GM21619 (cell line): ENCODE measurements at regions not wholly inside any gene's neighbourhood (a gene's known extent, or its start where the extent isn't known, plus 50 kb on each side); places are given as distances from the start of the nearest gene placed in this dataset.
"Not testable (repeated sequence)": the region's sequence is repeated elsewhere in the genome, so short reads cannot be mapped to it uniquely, and the experiment has no call there.

Experiments
- ATAC-seq: cut with Tn5 transposase; IDR thresholded peaks from one replicate; pipeline ENCODE4 v1.9.1; 2021; ENCODE audit not compliant: unreplicated experiment

DNA sequence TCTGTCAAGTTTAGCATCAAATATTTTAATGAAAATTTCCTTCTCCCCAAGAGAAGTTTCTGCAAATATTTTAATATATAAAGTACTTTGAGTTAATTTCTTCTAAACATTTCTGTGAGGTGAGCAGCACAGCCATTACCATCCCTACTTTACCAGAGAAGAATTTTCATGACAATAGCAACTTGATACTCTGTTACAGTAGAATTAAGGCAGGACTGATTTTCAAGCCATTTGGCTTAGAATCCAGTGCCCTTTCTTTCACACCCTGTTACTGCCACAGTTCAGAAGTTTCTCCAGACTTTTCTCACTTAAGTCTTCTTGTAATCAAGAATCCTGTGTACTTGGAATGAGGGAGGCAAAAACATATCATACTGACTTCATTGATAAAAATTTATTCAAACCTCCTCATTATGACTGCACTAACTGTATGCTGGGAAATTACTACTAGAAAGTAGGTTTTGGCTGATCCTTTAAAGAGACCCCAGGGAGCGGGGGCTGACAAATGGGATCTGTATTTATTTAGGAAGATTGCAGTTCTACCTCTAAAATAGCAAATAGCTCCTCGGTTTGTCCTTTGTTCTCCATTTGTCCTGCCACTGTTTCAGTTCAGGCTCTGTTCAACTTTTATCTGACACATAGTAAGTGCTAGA is 557.0 kb upstream of the SGO1 start:
- ATAC-seq = no peak

DNA sequence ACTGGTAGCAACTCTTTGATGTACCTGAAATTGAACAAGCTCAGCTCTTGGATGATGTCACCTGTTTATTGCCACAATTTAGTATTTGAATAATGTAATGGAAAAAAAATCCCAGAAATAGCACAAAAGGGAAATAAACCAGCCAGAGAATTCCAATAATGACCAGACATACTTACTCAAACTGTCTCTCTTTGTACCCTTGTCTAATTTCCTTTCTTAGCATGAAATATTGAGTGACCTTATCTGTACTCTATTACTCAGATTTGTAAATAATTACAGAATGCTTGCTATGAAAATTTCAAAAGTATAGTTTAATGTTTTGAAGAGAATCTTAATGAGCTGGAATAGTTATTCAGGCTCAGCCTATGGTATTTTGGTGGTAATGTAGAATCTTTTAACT is 555.4 kb upstream of the SGO1 start:
- no peak for ATAC-seq

- ATAC-seq = no peak
Observed at GRCh38 chr3:20739814-20740213, 553.8 kb upstream of the SGO1 start.

DNA sequence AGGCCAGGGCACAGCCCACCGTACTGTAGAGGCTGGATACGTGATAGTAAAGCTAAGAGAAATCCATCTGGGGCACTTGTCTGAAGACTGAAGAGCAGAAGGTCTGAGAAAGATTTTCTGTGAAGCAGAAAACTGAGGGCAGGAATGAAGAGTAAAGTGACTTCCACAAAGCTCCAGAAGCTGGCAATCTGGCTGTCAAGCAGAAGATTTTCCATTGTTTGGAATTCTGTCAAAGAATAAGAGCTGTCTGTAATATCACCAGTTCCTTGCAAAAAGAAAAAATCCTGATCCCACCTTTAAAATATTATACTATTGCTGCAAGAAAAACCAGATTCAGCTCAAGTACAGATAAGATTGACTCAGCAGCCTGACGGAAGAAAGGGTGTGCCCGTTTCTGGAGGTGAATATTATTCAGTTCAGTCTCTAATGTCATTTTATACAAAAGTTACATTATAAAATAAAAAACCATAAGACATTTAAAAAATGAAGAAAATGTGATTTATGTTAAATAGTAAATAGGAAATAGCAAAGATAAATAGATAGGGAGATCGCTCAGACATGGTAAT is 550.4 kb upstream of the SGO1 start:
- ATAC-seq = no peak

DNA sequence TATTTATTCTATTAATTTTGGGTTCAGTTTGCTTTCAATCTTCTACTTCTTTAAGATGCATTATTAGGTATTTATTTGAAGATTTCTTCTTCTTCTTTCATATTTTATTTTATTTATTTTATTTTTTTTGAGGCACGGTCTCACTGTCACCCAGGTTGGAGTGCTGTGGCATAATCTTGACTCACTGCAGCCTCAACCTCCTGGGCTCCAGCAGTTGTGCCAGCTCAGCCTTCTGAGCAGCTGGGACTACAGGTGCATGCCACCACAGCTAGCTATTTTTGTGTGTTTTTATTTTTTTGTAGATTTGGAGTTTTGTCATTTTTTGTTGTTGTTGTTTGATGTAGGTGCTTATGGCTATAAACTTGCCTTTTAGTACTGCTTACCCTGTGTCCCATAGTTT is 543.2 kb upstream of the SGO1 start:
- ATAC-seq = no peak

DNA sequence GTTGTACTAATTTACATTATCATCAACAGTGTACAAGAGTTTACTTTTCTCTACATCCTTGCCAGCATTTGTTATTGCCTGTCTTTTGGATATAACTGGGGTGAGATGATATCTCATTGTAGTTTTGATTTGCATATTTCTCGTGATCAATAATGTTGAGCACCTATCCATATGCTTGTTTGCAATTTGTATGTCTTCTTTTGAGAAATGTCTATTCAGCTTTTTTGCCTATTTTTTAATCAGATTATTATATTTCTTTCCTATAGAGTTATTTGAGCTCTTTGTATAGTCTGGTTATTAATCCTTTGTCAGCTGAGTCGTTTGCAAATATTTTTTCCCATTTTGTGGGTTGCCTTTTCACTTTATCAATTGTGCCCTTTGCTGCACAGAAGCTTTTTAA is 540.8 kb upstream of the SGO1 start:
- ATAC-seq = no peak

- no peak for ATAC-seq
Observed at GRCh38 chr3:20724241-20724640, 538.2 kb upstream of the SGO1 start.

- ATAC-seq = not testable (repeated sequence)
Observed at GRCh38 chr3:20716425-20716824, 530.4 kb upstream of the SGO1 start.

- no peak for ATAC-seq
Observed at GRCh38 chr3:20701641-20702040, 515.6 kb upstream of the SGO1 start.

- ATAC-seq = no peak
Observed at GRCh38 chr3:20700714-20701113, 514.7 kb upstream of the SGO1 start.

GRCh38 chr3:20698896-20699295 is 512.9 kb upstream of the SGO1 start:
- ATAC-seq = no peak

GRCh38 chr3:20696388-20697150 is 510.6 kb upstream of the SGO1 start:
- ATAC-seq = no peak

- ATAC-seq = no peak
Observed at GRCh38 chr3:20692675-20693074, 506.7 kb upstream of the SGO1 start.

GRCh38 chr3:20683910-20684309 is 497.9 kb upstream of the SGO1 start:
- ATAC-seq = no peak

DNA sequence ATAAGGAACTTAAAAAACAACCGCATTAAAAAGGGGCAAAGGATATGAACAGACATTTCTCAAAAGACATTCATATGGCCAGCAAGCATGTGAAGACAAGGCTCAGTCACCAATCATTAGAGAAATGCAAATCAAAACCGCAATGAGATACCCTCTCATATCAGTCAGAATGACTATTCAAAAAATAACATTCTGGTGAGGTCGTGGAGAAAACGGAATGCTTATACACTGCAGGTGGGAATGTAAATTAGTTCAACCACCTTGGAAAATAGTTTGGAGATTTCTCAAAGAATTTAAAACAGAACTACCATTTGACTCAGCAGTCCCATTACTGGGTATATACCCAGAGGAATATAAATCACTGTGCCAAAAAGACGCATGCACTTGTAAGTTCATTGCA is 496.6 kb upstream of the SGO1 start:
- ATAC-seq = no peak

DNA sequence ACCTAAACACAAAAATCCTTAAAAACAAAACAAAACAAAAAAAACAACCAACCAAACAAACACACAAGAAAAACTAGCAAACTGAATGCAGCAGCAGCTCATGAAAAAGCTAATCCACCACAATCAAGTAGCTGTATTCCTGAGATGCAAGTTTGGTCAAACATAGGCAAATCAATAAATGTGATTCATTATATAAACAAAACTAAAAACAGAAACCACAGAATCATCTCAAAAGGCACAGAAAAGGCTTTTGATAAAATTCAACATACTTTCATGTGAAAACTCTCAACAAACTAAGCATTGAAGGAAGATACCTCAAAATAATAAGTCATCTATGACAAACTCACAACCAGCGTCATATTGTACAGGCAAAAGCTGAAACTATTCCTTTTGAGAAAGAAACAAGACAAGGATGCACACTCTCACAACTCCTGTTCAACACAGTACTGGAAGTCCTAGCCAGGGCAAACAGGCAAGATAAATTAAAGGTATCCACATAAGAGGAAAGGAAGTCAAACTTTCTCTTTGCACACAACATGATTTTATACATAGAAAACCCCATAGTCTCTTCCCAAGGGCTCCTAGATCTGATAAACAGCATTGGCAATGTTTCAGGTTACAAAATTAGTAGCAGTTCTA is 495.1 kb upstream of the SGO1 start:
- ATAC-seq = no peak

DNA sequence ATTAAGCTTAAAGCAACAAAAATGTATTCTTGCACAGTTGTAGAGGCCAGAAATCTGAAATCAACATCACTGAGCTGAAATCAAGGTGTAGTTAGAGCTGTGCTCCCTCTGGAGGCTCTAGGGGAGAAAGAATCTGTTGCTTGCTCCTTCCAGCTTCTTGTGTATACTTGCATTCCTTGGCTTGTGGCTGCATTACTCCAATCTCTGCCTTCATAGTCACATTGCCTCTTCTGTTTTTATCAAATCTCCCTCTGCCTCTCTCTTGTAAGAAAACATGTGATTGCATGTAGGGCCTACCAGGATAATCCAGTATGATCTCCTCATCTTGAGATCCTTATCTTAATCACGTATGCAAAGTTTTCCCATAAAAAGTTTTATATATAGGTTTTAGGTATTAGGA is 487.9 kb upstream of the SGO1 start:
- no peak for ATAC-seq

GRCh38 chr3:20669675-20670074 is 483.7 kb upstream of the SGO1 start:
- no peak for ATAC-seq

DNA sequence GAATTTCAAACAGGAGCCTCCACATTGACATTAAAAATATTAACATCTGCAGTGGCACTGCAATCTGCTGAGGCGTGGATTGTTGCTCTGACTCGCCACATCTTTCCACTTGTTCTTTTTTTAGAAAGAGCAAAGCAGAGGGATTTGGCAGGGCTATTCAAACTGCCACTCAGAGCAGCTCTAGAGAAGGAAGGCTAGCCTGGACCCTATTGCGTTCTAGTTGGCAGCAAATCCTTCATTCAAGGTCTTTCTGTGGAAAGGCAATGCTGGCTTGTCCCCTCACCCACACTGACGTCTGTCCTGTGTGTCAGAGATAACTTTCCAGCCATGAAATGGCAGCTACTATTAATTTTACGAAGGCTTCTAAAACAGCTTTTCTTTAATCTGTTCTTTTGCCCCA is 483.2 kb upstream of the SGO1 start:
- ATAC-seq = no peak

DNA sequence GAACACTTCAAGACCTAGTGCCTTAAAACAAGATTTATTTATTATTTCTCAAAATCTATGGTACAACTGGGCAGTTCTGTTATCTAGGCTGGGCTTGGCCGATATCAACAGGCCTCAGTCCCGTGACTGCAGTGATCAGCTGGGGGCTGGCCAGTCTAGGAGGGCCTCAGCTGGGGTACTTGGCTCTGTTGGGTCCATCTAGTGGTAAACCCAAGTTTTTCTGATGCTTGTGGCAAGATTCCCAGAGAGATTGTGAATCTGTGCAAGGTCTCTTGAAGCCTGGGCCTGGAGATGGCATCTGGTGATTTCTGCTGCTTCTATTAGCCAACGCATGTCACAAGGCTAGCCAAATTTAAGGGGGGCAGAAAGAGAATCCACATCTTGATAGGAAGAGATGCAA is 482.4 kb upstream of the SGO1 start:
- no peak for ATAC-seq

DNA sequence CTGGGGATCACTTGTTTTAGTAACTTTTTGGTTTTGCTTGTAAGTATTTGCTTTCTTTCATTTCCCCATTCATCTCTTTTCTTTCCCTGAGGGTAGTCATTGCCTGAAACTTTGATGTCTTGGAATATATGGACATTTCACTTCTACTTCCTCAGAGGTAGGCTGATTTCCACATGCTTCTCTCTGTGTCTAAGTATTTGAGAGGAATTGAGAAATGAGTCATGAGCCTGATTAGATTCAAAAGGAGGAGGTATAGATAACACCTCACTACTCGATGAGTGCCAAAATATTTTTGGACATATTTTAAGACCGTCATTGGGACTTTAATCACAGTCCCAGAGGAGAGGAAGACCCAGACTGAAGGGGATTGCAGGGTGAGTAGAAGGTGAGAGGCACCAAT is 480.1 kb upstream of the SGO1 start:
- ATAC-seq = no peak

DNA sequence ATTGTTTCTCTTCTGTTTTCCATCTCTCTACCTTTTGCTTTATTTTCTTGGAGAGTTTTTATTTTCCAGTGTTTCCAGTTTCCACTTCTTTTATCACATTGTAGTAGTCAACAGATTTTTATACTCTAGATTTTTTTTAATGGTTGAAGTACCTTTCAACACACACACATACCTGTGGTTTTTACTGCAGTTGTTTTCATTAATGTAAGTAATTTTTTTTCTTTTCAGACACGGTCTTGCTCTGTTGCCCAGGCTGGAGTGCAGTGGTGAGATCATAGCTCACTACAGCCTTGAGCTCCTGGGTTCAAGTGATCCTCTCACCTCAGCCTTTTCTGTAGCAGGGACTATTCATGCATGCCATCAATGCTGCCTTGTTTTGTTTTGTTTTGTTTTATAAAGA is 472.5 kb upstream of the SGO1 start:
- ATAC-seq = no peak
